ENCODE measurements at regions not wholly inside any gene's neighbourhood (a gene's known extent, or its start where the extent isn't known, plus 50 kb on each side); places are given as distances from the start of the nearest gene placed in this dataset.

DNA sequence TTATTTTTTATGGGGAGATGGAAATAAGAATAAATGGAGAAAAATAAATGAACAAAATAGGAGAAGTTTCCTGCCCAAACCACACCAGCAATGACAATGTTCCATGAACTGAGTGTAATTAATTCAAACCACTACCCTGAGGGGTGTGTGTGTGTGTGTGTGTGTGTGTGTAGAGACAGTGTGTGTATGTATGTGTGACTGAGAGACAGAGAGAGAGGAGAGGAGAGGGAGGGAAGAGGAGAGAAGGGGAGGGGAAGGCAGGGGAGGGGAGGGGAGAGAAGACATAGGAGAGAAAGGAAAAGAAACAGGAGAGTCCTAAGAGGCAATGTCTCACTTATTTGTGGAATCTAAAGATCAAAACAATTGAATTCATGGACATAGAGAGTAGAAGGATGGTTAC is 65.0 kb upstream of the POU2AF1 start:
- DNase-seq: no peak

DNA sequence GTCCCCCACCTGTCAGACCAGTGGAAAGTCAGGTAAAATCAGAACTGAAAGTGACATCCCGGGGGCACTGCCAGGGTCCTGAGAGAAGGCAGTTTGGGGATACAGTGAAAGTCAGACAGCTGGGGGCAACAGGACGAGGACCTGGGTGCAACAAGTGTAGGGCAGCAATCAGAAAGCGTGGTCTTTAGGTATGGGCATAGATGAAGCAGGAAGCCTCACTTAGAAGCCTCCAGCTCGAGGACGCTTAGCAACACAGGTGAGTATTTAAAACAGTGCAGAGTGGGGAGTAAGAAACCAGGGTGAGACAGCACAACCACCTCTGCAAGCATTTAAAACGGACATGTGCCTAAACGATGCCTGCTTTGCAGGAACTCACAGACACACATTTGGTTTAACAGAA is 64.6 kb upstream of the POU2AF1 start:
- DNase-seq: no peak

DNA sequence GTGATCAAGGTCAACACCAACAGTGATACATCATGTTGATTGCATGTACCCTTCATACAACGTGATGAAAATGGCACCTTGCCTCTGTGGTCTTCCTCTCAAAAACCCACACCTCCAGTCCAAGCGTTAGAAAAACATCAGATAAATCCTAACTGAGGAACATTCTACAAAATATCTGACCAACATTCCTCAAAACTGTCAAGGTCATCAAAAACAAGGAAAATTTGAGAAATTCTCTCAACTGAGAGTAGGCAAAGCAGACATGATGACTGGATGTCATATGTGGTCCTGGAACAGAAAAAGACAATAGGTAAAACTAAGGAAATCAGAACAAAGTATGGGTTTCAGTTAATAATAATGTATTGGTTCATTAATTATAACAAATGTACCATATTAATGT is 64.0 kb upstream of the POU2AF1 start:
- DNase-seq: no peak

DNA sequence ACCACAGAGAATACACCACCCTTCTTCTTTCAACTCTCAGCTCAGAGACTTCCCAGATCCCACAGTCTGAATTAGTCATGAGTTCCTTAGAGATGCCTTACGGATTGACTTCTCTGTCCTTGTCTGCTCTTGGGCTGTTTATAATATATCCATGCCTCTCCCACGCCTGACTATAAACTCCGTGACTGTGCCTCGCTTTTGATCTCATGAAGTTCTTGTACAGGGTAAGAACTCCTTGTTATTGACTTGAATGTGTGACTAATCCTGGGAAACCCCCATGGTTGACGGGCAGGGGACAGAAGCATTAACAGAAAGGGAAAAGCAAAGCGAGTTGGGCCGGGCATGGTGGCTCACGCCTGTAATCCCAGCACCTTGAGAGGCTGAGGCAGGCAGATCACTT is 62.4 kb upstream of the POU2AF1 start:
- no peak for DNase-seq

DNA sequence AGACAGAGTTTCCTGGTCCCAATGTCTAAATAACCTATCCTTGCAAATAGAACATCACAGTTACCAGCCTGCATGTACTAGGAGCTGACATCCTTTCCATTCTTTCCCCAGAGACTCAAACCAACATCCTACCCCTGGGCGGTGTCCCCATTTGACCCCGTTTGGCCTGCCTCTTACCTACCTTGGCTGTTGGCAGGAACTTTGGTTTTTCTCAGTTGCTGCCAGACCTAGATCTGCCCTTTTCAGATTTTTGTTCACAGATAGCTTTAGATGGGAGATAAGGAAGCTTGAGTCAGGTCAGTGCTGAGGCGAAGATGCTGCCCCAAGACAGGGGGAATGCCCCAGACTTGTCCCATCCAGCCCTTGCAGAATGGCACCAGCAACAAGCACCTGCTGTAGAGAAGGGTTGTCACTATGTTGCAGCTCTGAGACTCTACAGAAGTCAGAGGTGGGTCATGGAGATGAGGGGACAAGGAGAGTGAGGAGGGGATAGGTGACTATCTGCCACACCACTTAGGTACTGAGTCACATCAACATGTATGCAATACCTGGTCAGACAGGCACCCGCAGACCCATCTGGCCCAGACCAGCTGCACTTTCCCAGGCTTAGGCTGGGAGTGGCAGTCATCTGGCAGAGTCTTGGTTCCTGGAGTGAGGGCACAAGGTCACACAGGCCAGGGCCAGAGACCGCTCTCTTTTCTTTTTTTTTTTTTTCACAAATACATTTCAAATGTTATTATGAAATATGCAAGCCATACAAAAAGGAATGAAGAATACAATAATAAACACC is 61.5 kb upstream of the POU2AF1 start:
- DNase-seq: no peak

DNA sequence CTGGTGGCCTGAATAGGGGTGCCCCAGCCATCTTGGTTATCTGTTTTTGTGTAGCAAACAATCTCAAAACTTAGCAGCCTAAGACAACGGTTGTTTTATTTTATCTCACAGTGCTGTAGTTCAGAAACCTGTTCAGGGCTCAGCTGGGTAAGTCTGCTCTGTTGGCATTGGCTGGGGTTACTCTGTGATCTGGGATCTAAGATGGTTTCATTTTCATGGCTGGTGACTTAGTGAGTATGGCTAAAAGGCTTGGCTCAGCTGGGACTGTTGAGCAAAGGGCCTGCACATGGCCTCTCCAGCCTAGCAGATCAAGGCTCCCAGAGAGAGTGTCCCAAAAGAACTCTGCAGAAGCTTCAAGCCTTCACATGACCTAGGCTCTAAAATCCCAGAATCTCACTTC is 60.8 kb upstream of the POU2AF1 start:
- DNase-seq: no peak

DNA sequence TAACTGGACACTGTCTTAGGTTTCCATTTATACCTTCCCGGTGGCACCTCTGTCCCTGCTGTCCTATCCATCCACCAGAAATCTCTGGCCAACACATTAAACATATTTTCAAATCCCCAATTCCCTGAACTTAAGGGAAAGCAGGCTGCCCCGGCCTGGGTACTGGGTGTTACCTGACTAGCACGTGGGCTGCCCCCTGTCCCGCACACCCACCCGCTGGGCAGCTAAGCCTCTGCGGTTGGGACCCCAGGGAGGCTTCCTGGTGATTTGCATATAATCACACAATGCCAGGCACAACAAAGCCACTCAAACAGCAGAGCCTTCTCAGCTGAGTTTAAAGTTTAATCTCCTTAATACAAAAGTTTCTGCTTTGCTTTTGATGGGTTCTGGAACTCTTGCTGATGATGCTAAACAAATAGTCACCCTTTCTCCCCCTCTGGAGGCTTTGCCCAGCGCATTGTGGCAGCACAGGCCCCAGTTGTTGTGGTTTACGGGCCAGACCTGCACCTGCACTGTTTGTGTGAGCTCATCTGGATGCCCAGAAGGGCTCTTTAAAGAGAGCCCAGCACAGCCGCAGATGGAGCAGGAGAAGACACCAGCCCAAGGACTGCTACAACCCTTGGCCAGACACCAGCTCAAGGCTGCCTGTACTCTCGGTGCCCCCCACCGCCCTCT is 59.9 kb upstream of the POU2AF1 start:
- no peak for DNase-seq

DNA sequence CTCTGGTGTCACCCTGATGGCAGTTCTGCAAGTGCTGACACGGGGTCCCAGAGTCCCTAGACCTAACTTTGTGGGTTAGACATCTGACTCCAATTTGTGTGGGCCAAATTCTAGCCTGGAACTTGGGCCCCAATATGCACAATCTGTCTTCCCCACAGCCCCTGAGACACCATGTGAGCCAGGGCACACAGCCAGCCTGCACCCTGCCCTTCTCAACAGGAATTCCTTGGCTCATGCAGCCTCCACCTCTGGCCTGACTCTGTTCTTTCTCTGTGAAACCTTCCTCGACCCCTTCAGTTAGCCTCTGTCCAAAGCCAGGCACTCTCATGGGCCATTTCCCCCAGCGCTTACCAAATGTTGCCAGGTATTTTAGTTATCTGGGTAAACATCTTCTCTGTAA is 59.1 kb upstream of the POU2AF1 start:
- DNase-seq: no peak

DNA sequence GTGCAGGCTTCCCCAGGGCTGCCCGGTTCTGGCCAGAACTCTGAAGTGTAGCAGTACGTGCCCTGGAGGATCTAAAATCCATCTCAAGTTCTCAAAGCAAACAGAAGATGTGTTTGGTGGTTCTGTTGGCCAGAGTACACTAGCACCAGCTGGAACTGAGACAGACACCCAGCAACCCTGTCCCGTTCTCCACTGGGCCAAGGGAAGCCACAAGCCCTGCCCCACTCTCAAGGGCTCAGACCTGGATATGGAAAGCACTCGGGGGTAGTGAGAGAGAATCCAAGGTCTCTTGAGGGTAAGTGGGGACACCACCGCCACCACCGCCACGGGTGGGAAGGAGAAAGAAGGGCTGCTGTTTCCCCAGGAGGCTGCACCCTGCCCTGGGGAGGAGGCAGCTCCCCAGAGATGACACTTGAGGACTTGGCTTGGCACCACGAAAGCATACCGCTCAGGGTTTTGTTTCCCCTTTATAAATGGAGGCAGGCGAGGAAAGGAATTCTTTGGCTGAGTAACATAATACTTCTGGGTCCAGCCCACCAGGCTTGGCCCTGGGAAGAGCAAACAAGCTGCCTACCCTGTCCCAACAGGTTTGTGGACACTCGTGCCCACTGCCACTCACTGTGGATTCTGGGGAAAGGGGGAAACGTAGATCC is 56.1 kb upstream of the POU2AF1 start:
- no peak for DNase-seq

DNA sequence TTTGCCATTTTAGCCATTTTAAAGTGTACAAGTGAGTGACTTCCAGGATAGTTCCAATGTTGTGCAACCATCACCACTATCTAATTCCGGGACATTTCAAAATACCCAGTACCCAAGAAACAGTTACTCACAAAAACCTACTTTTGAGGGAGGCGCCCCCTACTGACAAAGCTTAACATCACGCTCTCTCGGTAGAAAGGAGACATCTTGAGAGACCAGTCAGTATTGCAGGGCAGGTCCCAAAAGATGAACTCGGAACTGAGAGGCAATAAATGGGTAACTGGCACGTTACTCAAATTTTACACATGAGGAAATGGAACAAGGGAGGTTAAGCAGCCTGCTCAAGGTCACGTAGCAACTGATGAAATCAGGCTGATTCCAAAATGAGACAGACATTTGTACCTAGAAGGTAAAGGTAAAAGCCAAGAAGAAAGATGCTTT is 50.0 kb upstream of the POU2AF1 start:
- peak; percentile 74 for DNase-seq

Measured in activated CD8-positive, alpha-beta memory T cell treated with anti-CD3 and anti-CD28 coated beads for 24 hours (primary cell).